ENCODE measurements at regions not wholly inside any gene's neighbourhood (a gene's known extent, or its start where the extent isn't known, plus 50 kb on each side); places are given as distances from the start of the nearest gene placed in this dataset.

GRCh38 chr2:195606179-195606578 is 50.8 kb upstream of the SLC39A10 start:
- POLR2A ChIA-PET: interaction anchor here (0.9 kb wide), 1 partner anchor 51 kb away, joined by 4 read pairs; the partner anchor contains the start of gene SLC39A10
- TF ChIP-seq, protein P1, sequence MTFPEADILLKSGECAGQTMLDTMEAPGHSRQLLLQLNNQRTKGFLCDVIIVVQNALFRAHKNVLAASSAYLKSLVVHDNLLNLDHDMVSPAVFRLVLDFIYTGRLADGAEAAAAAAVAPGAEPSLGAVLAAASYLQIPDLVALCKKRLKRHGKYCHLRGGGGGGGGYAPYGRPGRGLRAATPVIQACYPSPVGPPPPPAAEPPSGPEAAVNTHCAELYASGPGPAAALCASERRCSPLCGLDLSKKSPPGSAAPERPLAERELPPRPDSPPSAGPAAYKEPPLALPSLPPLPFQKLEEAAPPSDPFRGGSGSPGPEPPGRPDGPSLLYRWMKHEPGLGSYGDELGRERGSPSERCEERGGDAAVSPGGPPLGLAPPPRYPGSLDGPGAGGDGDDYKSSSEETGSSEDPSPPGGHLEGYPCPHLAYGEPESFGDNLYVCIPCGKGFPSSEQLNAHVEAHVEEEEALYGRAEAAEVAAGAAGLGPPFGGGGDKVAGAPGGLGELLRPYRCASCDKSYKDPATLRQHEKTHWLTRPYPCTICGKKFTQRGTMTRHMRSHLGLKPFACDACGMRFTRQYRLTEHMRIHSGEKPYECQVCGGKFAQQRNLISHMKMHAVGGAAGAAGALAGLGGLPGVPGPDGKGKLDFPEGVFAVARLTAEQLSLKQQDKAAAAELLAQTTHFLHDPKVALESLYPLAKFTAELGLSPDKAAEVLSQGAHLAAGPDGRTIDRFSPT (tag by site-specific recombination; IDR thresholded peaks at IDR 0.05): no peak
- TF ChIP-seq ZNF449 (tag by site-specific recombination; IDR thresholded peaks at IDR 0.05): no peak
- no peak for TF ChIP-seq GLIS1 (tag by site-specific recombination; IDR thresholded peaks at IDR 0.05)
- no peak for TF ChIP-seq SP3 (tag by site-specific recombination; IDR thresholded peaks at IDR 0.05)
- TF ChIP-seq ZNF311 (tag by site-specific recombination; IDR thresholded peaks at IDR 0.05; ENCODE audit: borderline replicate concordance): no peak

GRCh38 chr2:195604706-195605105 is 52.3 kb upstream of the SLC39A10 start:
- ChIA-PET CTCF (no interaction called here), POLR2A (no interaction called here)
- Histone ChIP-seq H3K4me1 (ENCODE audit: control insufficient read depth, insufficient read depth, low read length) (no peaks in the 10 kb centered on the region), H3K36me3 (ENCODE audit: control insufficient read depth in 2 of 2, insufficient read depth in 1 of 2, low read length in 2 of 2) (no peaks in the 10 kb centered on the region), H3K4me3 (ENCODE audit: low read depth, low read length) (no peak overlapping the region), H3K27ac (ENCODE audit: extremely low read depth, low read depth, low read length) (no peak overlapping the region), H3K9me3 (ENCODE audit: control insufficient read depth, insufficient read depth, low read depth, low read length) (no peaks in the 10 kb centered on the region)
- TF ChIP-seq ZNF280C (tag by site-specific recombination; IDR thresholded peaks at IDR 0.05) (no peak), KLF9 (tag by site-specific recombination; IDR thresholded peaks at IDR 0.05; ENCODE audit: low read depth) (no peak), BCL6B (tag by site-specific recombination; IDR thresholded peaks at IDR 0.05) (no peak), GLI4 (tag by site-specific recombination; IDR thresholded peaks at IDR 0.05) (no peak), ZNF112 (tag by site-specific recombination; IDR thresholded peaks at IDR 0.05) (no peak), ZNF473 (tag by site-specific recombination; IDR thresholded peaks at IDR 0.05) (no peak), ELK4 (IDR thresholded peaks at IDR 0.05; ENCODE audit: borderline replicate concordance, low read depth, low read length) (no peak), ZNF266 (tag by site-specific recombination; IDR thresholded peaks at IDR 0.05; ENCODE audit: low read depth) (no peak), ZNF555 (tag by site-specific recombination; conservative IDR thresholded peaks at IDR 0.05) (no peak), ZNF341 (tag by site-specific recombination; IDR thresholded peaks at IDR 0.05; ENCODE audit: low read depth) (no peak)
- TF ChIP-seq, protein P1 (tag by site-specific recombination; IDR thresholded peaks at IDR 0.05): no peak

More at GRCh38 chr2:195606179-195606578, 50.8 kb upstream of the SLC39A10 start:
- Histone ChIP-seq H3K27ac (ENCODE audit: extremely low read depth, low read depth, low read length) (no peak overlapping the region), H3K9me3 (ENCODE audit: control insufficient read depth, insufficient read depth, low read depth, low read length) (no peaks in the 10 kb centered on the region), H3K4me3 (ENCODE audit: low read depth, low read length) (no peak overlapping the region), H3K4me1 (ENCODE audit: control insufficient read depth, insufficient read depth, low read length) (no peaks in the 10 kb centered on the region), H3K36me3 (ENCODE audit: control insufficient read depth in 2 of 2, insufficient read depth in 1 of 2, low read length in 2 of 2) (no peaks in the 10 kb centered on the region)
- CTCF ChIA-PET: no interaction called here
